ENCODE measurements at regions not wholly inside any gene's neighbourhood (a gene's known extent, or its start where the extent isn't known, plus 50 kb on each side); places are given as distances from the start of the nearest gene placed in this dataset.

GRCh38 chr4:19992471-19993093, 259.1 kb upstream of the SLIT2 start:
- no peak for DNase-seq (ENCODE audit: low read depth)
- no peak overlapping the region for H3K4me3 ChIP-seq (ENCODE audit: control insufficient read depth, low read depth, low read length)
- TF ChIP-seq CTCF (IDR thresholded peaks at IDR 0.05; ENCODE audit: control insufficient read depth, insufficient read depth, low read depth, low read length, missing control alignments) = no peak

GRCh38 chr4:19987746-19988145, 264.0 kb upstream of the SLIT2 start:
- no peak for TF ChIP-seq CTCF (IDR thresholded peaks at IDR 0.05; ENCODE audit: control insufficient read depth, insufficient read depth, low read depth, low read length, missing control alignments)
- peak; percentile 17 for DNase-seq (ENCODE audit: low read depth)
- H3K4me3 ChIP-seq (ENCODE audit: control insufficient read depth, low read depth, low read length) = no peak overlapping the region

GRCh38 chr4:19983072-19983471, 268.6 kb upstream of the SLIT2 start:
- no peak overlapping the region for H3K4me3 ChIP-seq (ENCODE audit: control insufficient read depth, low read depth, low read length)
- peak; percentile 72 for DNase-seq (ENCODE audit: low read depth)
- TF ChIP-seq CTCF (IDR thresholded peaks at IDR 0.05; ENCODE audit: control insufficient read depth, insufficient read depth, low read depth, low read length, missing control alignments) = no peak

- peak; percentile 21 for DNase-seq (ENCODE audit: low read depth)
- no peak overlapping the region for H3K4me3 ChIP-seq (ENCODE audit: control insufficient read depth, low read depth, low read length)
- no peak for TF ChIP-seq CTCF (IDR thresholded peaks at IDR 0.05; ENCODE audit: control insufficient read depth, insufficient read depth, low read depth, low read length, missing control alignments)
Observed at GRCh38 chr4:19982556-19982955, 269.1 kb upstream of the SLIT2 start.

GRCh38 chr4:19971829-19972228, 279.9 kb upstream of the SLIT2 start:
- no peak for DNase-seq (ENCODE audit: low read depth)
- no peak overlapping the region for H3K4me3 ChIP-seq (ENCODE audit: control insufficient read depth, low read depth, low read length)
- no peak for TF ChIP-seq CTCF (IDR thresholded peaks at IDR 0.05; ENCODE audit: control insufficient read depth, insufficient read depth, low read depth, low read length, missing control alignments)

- H3K4me3 ChIP-seq (ENCODE audit: control insufficient read depth, low read depth, low read length) = no peak overlapping the region
- no peak for DNase-seq (ENCODE audit: low read depth)
- TF ChIP-seq CTCF (IDR thresholded peaks at IDR 0.05; ENCODE audit: control insufficient read depth, insufficient read depth, low read depth, low read length, missing control alignments) = peak; percentile 12
Observed at GRCh38 chr4:19969492-19969891, 282.2 kb upstream of the SLIT2 start.

GRCh38 chr4:19961091-19961490, 290.6 kb upstream of the SLIT2 start:
- TF ChIP-seq CTCF (IDR thresholded peaks at IDR 0.05; ENCODE audit: control insufficient read depth, insufficient read depth, low read depth, low read length, missing control alignments) = no peak
- no peak overlapping the region for H3K4me3 ChIP-seq (ENCODE audit: control insufficient read depth, low read depth, low read length)
- peak; percentile 70 for DNase-seq (ENCODE audit: low read depth)
